SK-N-SH treated with all-trans-retinoic acid at 6 μM for 48 hours (cell line): ENCODE measurements at regions not wholly inside any gene's neighbourhood (a gene's known extent, or its start where the extent isn't known, plus 50 kb on each side); places are given as distances from the start of the nearest gene placed in this dataset.

Source experiments
- ATAC-seq: fragments of 200-7000 bp; cut with Tn5 transposase; 3 replicates; pipeline ENCODE4 v1.9.1; 2020; ENCODE audit warnings: mild to moderate bottlenecking, moderate library complexity
- ARNTL ChIP-seq: fragments of 450-650 bp; formaldehyde crosslinking; IDR thresholded peaks from 2 replicates; pipeline ENCODE4 v1.5.0; 2020; ENCODE audit warnings: low read depth, mild to moderate bottlenecking, moderate library complexity, borderline replicate concordance
- BACH2 ChIP-seq: fragments of 250-450 bp; sonication (Bioruptor Pico); IDR thresholded peaks from 2 replicates; pipeline ENCODE4 v1.9.0; 2021; ENCODE audit warnings: mild to moderate bottlenecking, borderline replicate concordance
- CSDC2 ChIP-seq: fragments of 250-450 bp; sonication (Bioruptor Pico); IDR thresholded peaks from 2 replicates; pipeline ENCODE4 v1.5.0; 2020; ENCODE audit warnings: mild to moderate bottlenecking, moderate library complexity
- CSRNP3 ChIP-seq: fragments of 250-450 bp; sonication (Bioruptor Pico); IDR thresholded peaks from 2 replicates; pipeline ENCODE4 v1.5.1; 2021; ENCODE audit warnings: mild to moderate bottlenecking, moderate library complexity
- ESRRG ChIP-seq: fragments of 250-450 bp; sonication (Bioruptor Pico); IDR thresholded peaks from 2 replicates; pipeline ENCODE4 v1.6.1; 2021; ENCODE audit warnings: mild to moderate bottlenecking
- GLIS3 ChIP-seq: fragments of 250-450 bp; sonication (Bioruptor Pico); IDR thresholded peaks from 2 replicates; pipeline ENCODE4 v1.5.0; 2020; ENCODE audit warnings: mild to moderate bottlenecking, moderate library complexity
- ISL1 ChIP-seq: fragments of 250-450 bp; sonication (Bioruptor Pico); IDR thresholded peaks from 2 replicates; pipeline ENCODE4 v2.1.2; 2022; ENCODE audit warnings: mild to moderate bottlenecking, moderate library complexity
- OSR1 ChIP-seq: fragments of 250-450 bp; sonication (Bioruptor Pico); IDR thresholded peaks from 2 replicates; pipeline ENCODE4 v1.8.0; 2022; ENCODE audit warnings: moderate library complexity, mild to moderate bottlenecking, inconsistent platforms
- PPARA ChIP-seq: fragments of 250-450 bp; sonication (Bioruptor Pico); IDR thresholded peaks from 2 replicates; pipeline ENCODE4 v1.5.0; 2020; ENCODE audit warnings: mild to moderate bottlenecking, borderline replicate concordance
- RARB ChIP-seq: fragments of 250-450 bp; sonication (Bioruptor Pico); IDR thresholded peaks from 2 replicates; pipeline ENCODE4 v1.8.0; 2021; ENCODE audit warnings: mild to moderate bottlenecking, moderate library complexity
- SNAI2 ChIP-seq: fragments of 250-450 bp; sonication (Bioruptor Pico); IDR thresholded peaks from 2 replicates; pipeline ENCODE4 v1.5.0; 2020; ENCODE audit warnings: mild to moderate bottlenecking, moderate library complexity
- TCF4 ChIP-seq: fragments of 250-450 bp; sonication (Bioruptor Pico); IDR thresholded peaks from 2 replicates; pipeline ENCODE4 v1.8.0; 2021; ENCODE audit warnings: mild to moderate bottlenecking, moderate library complexity, borderline replicate concordance
- TOX ChIP-seq: fragments of 250-450 bp; sonication (Bioruptor Pico); IDR thresholded peaks from 2 replicates; pipeline ENCODE4 v1.8.0; 2021; ENCODE audit warnings: mild to moderate bottlenecking, moderate library complexity, borderline replicate concordance
- TSHZ2 ChIP-seq: fragments of 250-450 bp; sonication (Bioruptor Pico); IDR thresholded peaks from 2 replicates; pipeline ENCODE4 v1.5.0; 2020; ENCODE audit warnings: mild to moderate bottlenecking, moderate library complexity
- ZC3H10 ChIP-seq: fragments of 250-450 bp; sonication (Bioruptor Pico); IDR thresholded peaks from 2 replicates; pipeline ENCODE4 v1.5.1; 2021; ENCODE audit warnings: mild to moderate bottlenecking, moderate library complexity
- ZFP3 ChIP-seq: fragments of 250-450 bp; sonication (Bioruptor Pico); IDR thresholded peaks from 2 replicates; pipeline ENCODE4 v1.5.0; 2020; ENCODE audit warnings: mild to moderate bottlenecking, moderate library complexity
- ZFP30 ChIP-seq: fragments of 450-650 bp; formaldehyde crosslinking; IDR thresholded peaks from 2 replicates; pipeline ENCODE4 v1.5.0; 2022; ENCODE audit warnings: mild to moderate bottlenecking, moderate library complexity
- ZNF565 ChIP-seq: fragments of 450-650 bp; formaldehyde crosslinking; conservative IDR thresholded peaks from 2 replicates; pipeline ENCODE4 v1.5.0; 2020; ENCODE audit warnings: low read depth, mild to moderate bottlenecking, moderate library complexity
- ZNF70 ChIP-seq: fragments of 450-650 bp; formaldehyde crosslinking; IDR thresholded peaks from 2 replicates; pipeline ENCODE4 v1.5.0; 2020; ENCODE audit warnings: mild to moderate bottlenecking, moderate library complexity
- ZNF8 ChIP-seq: fragments of 450-650 bp; formaldehyde crosslinking; IDR thresholded peaks from 2 replicates; pipeline ENCODE4 v1.5.0; 2020; ENCODE audit warnings: mild to moderate bottlenecking, moderate library complexity
- TF ChIP-seq, protein P1 (sequence below): fragments of 250-450 bp; sonication (Bioruptor Pico); IDR thresholded peaks from 2 replicates; pipeline ENCODE4 v1.8.0; 2020; ENCODE audit warnings: mild to moderate bottlenecking, moderate library complexity, borderline replicate concordance
- TF ChIP-seq, protein P2 (sequence below): fragments of 250-450 bp; sonication (Bioruptor Pico); IDR thresholded peaks from 2 replicates; pipeline ENCODE4 v1.8.0; 2021; ENCODE audit warnings: low read depth, mild to moderate bottlenecking, moderate library complexity, borderline replicate concordance

DNA sequence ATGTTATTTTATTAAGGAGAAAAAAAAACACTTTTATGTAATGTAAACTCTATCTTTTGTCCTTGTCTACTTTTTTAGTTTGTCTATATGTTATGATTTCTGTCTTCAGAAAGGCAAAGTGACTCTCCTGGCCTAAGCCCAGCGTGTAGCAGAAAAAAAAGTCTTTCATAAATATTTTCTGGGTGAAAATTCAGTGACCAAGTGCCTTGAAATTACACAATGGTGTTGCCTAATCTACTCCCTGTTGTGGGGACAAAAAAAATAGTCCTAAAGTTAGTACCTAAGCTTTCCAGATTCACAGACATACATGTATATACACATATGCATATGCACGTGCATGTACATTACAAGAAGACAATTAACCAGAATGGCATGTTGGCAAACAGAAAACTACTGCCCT, 1257.8 kb upstream of the SORCS1 start:
- ATAC-seq, result no peak
- TF ChIP-seq ZFP3 (CRISPR knock-in tag) (no peak), GLIS3 (CRISPR knock-in tag) (no peak), BACH2 (CRISPR knock-in tag) (no peak), TCF4 (CRISPR knock-in tag) (no peak), OSR1 (no peak), RARB (CRISPR knock-in tag) (no peak), TOX (no peak), ESRRG (CRISPR knock-in tag) (no peak), TSHZ2 (CRISPR knock-in tag) (no peak), ZNF565 (CRISPR knock-in tag) (no peak), PPARA (no peak)
- TF ChIP-seq, protein P1, sequence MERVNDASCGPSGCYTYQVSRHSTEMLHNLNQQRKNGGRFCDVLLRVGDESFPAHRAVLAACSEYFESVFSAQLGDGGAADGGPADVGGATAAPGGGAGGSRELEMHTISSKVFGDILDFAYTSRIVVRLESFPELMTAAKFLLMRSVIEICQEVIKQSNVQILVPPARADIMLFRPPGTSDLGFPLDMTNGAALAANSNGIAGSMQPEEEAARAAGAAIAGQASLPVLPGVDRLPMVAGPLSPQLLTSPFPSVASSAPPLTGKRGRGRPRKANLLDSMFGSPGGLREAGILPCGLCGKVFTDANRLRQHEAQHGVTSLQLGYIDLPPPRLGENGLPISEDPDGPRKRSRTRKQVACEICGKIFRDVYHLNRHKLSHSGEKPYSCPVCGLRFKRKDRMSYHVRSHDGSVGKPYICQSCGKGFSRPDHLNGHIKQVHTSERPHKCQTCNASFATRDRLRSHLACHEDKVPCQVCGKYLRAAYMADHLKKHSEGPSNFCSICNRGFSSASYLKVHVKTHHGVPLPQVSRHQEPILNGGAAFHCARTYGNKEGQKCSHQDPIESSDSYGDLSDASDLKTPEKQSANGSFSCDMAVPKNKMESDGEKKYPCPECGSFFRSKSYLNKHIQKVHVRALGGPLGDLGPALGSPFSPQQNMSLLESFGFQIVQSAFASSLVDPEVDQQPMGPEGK, result no peak

DNA sequence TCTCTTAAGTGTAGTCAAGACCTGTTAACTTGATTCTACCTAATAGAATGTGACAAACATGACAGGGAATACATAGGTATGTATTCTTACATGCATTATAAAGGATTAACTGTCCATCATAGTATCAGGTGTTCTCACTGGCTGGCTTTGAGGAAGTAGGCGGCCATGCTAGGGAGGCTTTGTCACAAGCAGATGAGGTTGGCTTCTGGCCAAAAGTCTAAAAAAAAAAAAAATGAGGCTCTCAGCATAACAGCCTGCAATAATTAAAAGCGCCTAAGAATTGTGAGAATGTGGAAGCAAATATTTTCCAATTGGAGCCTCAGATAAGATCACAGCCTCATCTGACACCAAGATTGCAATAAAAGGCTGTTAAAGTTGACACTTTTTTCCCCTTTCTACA, 1256.8 kb upstream of the SORCS1 start:
- TF ChIP-seq CSRNP3 (no peak), ISL1 (CRISPR knock-in tag) (no peak), ZNF8 (CRISPR knock-in tag) (no peak), PPARA (no peak), BACH2 (CRISPR knock-in tag) (no peak), ZNF70 (CRISPR knock-in tag) (no peak), ESRRG (CRISPR knock-in tag) (no peak)
- TF ChIP-seq, protein P1, result no peak
- ATAC-seq, result no peak

- no peak for ATAC-seq
- TF ChIP-seq ZFP30 (CRISPR knock-in tag), result no peak
- TF ChIP-seq CSRNP3, result no peak
- no peak for TF ChIP-seq OSR1
- no peak for TF ChIP-seq TCF4 (CRISPR knock-in tag)
- no peak for TF ChIP-seq CSDC2
- TF ChIP-seq ESRRG (CRISPR knock-in tag), result no peak
- TF ChIP-seq GLIS3 (CRISPR knock-in tag), result no peak
- no peak for TF ChIP-seq BACH2 (CRISPR knock-in tag)
- TF ChIP-seq SNAI2 (CRISPR knock-in tag), result no peak
- no peak for TF ChIP-seq PPARA
- no peak for TF ChIP-seq ISL1 (CRISPR knock-in tag)
- no peak for TF ChIP-seq ARNTL (CRISPR knock-in tag)
- TF ChIP-seq, protein P2, sequence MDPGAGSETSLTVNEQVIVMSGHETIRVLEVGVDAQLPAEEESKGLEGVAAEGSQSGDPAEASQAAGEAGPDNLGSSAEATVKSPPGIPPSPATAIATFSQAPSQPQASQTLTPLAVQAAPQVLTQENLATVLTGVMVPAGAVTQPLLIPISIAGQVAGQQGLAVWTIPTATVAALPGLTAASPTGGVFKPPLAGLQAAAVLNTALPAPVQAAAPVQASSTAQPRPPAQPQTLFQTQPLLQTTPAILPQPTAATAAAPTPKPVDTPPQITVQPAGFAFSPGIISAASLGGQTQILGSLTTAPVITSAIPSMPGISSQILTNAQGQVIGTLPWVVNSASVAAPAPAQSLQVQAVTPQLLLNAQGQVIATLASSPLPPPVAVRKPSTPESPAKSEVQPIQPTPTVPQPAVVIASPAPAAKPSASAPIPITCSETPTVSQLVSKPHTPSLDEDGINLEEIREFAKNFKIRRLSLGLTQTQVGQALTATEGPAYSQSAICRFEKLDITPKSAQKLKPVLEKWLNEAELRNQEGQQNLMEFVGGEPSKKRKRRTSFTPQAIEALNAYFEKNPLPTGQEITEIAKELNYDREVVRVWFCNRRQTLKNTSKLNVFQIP (CRISPR knock-in tag), result no peak
- TF ChIP-seq ZNF565 (CRISPR knock-in tag), result no peak
- no peak for TF ChIP-seq ZC3H10 (CRISPR knock-in tag)
- TF ChIP-seq ZFP3 (CRISPR knock-in tag), result no peak
- TF ChIP-seq ZNF70 (CRISPR knock-in tag), result no peak
- TF ChIP-seq TSHZ2 (CRISPR knock-in tag), result no peak
These were observed 1249.4 kb upstream of the SORCS1 start for GRCh38 chr10:108413954-108414353.
